Right cardiac atrium (tissue), 5 donors: ENCODE measurements at regions not wholly inside any gene's neighbourhood (a gene's known extent, or its start where the extent isn't known, plus 50 kb on each side); places are given as distances from the start of the nearest gene placed in this dataset.
A peak's percentile ranks its signal among the peaks of the same experiment; 100 is the strongest.

Experiments used
- ATAC-seq, 2 donors: fragments of 200-7000 bp; cut with Tn5 transposase; one replicate each; pipeline versions ENCODE4 v1.8.0 to v1.9.1; 2020; ENCODE audit warnings: moderate library complexity in 2 of 2, mild to moderate bottlenecking in 1 of 2
- DNase-seq, 3 donors: peaks; one replicate each; pipeline ENCODE4 v3.0.0-alpha.2; 2020
- H3K27ac ChIP-seq: one replicate; pipeline ENCODE4 v1.5.1; 2013; ENCODE audit warnings: mild to moderate bottlenecking, low read length, control low read depth, moderate library complexity
- H3K27me3 ChIP-seq: one replicate; pipeline ENCODE4 v1.6.1; 2013; ENCODE audit not compliant: control insufficient read depth, insufficient read depth
- H3K4me1 ChIP-seq: one replicate; pipeline ENCODE4 v1.6.1; 2013; ENCODE audit warnings: low read length; ENCODE audit not compliant: control insufficient read depth, insufficient read depth
- H3K4me3 ChIP-seq: one replicate; pipeline ENCODE4 v1.5.1; 2013; ENCODE audit warnings: low read length, control low read depth
- H3K9me3 ChIP-seq: one replicate; pipeline ENCODE4 v1.6.1; 2013; ENCODE audit warnings: low read length; ENCODE audit not compliant: control insufficient read depth
- WGBS: extraction: QIAGEN DNeasy Blood & Tissue Kit; methylation state at CpG from one replicate; pipeline ENCODE4 v1.1.7; 2013; 5-methylcytosine and 5-hydroxymethylcytosine counted together
- intact Hi-C, 4 donors: fragments of 100-400 bp; cut with DNase I; formaldehyde crosslinking; loops; one replicate each; pipeline versions ENCODE4 v1.11.0 to v1.14.0; 2022 to 2023
- donor health status: healthy with polysubstance abuse.
- donor health status: DM: no; HTN: yes; CAD: no.
- donor health status: DM: no; HTN: no; CAD: no.
- donor health status: DM: no; HTN: yes; CAD: no; lungs with severe emphysema.
- donor health status: DM: yes; HTN: yes; CAD: no.

GRCh38 chr2:62313449-62314227 lies 117.7 kb downstream of the B3GNT2 start:
- Histone ChIP-seq H3K27me3 (no peaks in the 10 kb centered on the region), H3K9me3 (no peaks in the 10 kb centered on the region), H3K4me3 (no peak overlapping the region), H3K4me1 (peaks cover 9% of the 10 kb centered on the region), H3K27ac (no peak overlapping the region)
- ATAC-seq (no peak), DNase-seq (no peak)
- intact Hi-C loops: no loop called here
- WGBS: 87% methylated on average over 3 of the region's 3 CpGs

DNA sequence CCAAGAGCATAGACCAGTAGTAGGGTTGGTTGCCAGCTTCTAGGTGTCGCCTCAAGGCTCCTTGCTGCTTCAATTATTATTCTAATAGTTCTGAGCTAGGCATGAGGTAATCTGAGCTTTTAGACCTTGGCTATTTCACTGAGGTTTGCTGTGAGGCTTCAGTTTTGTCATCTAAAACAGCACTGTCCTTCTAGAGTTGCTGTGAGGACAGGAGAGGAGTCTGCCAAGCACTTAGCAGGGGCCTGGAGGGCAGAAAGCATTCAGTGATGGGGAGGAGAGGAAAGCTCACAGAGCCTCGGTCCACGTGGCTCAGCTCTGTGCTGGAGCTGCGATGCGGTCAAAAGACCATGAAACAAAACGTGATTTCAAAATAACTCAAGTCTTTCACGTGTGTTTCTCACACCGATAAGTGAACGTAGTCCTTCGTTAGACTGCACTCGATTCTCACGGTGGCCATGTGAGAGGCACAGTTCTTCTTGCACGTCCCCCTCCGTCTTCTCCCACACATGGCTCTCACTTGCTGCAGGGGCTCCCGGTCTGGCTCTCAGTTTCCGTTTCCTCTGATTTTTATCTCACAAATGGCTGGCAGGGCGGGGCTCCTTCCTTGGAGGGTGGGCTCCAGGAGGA lies 113.7 kb downstream of the B3GNT2 start:
- Histone ChIP-seq H3K4me3 (no peak overlapping the region), H3K27ac (peak overlapping the region; percentile 66), H3K27me3 (no peaks in the 10 kb centered on the region), H3K4me1 (peaks cover 24% of the 10 kb centered on the region), H3K9me3 (no peaks in the 10 kb centered on the region)
- intact Hi-C loops: no loop called here
- ATAC-seq (peak; percentile 19 to 47), DNase-seq (peak in 1 of 3 donors; percentile 49)
- 14% methylated on average over 17 of the region's 17 CpGs for WGBS

DNA sequence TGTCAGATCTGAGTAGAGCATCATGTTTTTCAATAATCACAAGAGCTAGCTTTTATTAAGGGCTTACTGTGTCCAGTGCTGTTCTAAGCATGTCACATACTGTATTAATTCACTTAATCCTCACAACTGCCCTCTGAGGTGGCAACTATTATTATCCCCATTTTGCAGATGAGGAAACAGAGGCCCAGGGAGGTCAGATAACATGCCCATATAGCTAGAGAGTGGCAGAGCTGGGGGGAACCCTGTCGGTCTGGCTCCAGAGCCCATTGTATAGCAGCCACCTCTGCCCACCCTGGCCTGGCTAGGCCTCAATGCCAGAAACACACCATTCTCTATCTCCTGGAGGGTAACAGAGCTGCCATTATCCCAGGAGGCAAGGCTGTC lies 113.2 kb downstream of the B3GNT2 start:
- DNase-seq: no peak
- Histone ChIP-seq H3K4me3 (no peak overlapping the region), H3K27me3 (no peaks in the 10 kb centered on the region), H3K9me3 (no peaks in the 10 kb centered on the region), H3K4me1 (peaks cover 28% of the 10 kb centered on the region), H3K27ac (peak overlapping the region; percentile 66)
- ATAC-seq: no peak
- intact Hi-C loops: no loop called here
- WGBS: 91% methylated on average over 1 of the region's 1 CpG

DNA sequence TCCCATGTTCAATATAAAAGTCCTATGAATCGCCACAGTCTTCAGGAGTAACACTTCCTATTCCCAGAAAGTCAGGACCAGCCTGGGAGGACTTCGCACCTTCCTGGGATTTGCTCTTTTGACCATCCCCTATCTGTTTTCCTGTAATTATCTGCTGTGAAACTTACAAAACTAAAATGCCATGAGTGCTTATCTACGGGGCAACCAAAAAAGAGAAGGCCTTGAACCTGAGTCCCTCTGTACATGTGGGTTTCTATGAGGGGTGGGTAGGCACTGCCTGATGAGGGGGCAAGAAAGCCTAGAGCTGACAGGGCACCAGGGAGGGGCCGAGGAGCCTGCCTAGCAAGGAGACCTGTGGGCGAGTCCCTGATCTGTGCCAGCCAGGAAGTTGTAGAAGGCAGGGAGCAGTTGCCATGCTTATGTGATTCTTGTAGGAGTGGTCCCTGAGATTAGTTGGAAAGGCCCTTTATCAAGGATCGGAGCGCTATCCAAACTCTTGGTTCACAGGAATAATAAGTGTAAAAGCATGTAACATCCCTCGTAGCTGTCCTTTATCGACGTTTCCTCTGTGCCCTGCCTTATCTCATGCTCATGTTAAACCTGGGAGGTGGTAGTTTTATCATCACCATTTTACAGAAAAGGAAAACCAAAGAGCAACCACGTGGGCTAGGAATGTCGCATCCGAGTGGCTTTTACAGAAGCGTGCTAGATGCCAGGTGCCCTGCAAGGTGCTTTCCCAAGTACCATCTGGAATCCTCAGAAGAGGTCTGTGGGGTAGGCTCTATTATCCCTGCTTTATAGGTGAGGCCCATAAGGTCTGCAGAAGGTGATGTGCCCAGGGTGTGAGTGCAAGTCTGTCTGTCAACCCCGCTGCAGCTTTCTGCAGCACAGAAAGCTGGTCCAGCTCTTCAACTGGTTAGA lies 111.8 kb downstream of the B3GNT2 start:
- peak in 1 of 3 donors; percentile 50 for DNase-seq
- 69% methylated on average over 15 of the region's 15 CpGs for WGBS
- no peak overlapping the region for H3K27ac ChIP-seq

DNA sequence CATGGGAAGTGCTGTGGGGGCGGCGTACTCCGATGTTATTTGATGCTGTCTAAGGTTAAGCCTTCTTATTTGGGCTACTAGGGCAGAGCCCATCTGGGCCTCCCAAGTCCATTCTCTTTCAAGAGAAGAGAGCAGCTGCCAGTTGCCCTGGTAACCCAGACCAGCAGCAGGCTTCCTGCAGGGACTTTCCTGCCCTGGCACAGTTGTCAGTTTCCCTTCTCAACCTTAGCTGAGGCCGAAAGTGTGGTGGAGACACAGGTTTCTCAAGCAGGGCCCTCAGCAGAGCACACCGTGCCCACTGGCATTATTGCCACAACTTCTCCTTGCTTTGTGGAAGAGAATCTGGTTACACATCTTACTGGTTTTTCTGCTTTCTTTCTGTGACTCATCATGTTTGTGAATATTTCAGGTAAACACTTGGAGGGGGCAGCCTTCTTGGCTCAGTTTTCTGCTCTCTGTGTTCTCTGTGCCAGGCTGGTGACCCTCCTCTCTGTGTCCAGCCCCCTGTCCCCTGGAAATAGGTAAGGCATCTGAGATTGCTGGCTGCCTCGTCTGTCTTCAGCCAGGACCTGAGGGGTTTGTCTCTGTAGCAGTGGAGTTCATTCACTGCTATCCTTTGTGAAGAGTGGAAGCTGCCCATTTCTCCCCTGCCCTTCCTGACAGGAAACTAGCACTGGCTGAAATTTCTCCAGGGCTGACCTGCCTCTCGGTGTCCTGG lies 111.0 kb downstream of the B3GNT2 start:
- no peak overlapping the region for H3K27ac ChIP-seq
- H3K4me1 ChIP-seq: peaks cover 29% of the 10 kb centered on the region
- no peaks in the 10 kb centered on the region for H3K27me3 ChIP-seq
- H3K9me3 ChIP-seq: no peaks in the 10 kb centered on the region
- 71% methylated on average over 7 of the region's 7 CpGs for WGBS
- intact Hi-C loops: no loop called here
- no peak overlapping the region for H3K4me3 ChIP-seq
- DNase-seq (no peak), ATAC-seq (peak in 1 of 2 donors; percentile 48)

More for the DNA sequence above, 111.8 kb downstream of the B3GNT2 start:
- Histone ChIP-seq H3K9me3 (no peaks in the 10 kb centered on the region), H3K4me3 (no peak overlapping the region), H3K27me3 (no peaks in the 10 kb centered on the region), H3K4me1 (peaks cover 29% of the 10 kb centered on the region)
- intact Hi-C loops: no loop called here
- peak; percentile 24 to 32 for ATAC-seq

GRCh38 chr2:62305421-62306176 lies 109.7 kb downstream of the B3GNT2 start:
- intact Hi-C loops: no loop called here
- no peaks in the 10 kb centered on the region for H3K9me3 ChIP-seq
- peaks cover 29% of the 10 kb centered on the region for H3K4me1 ChIP-seq
- WGBS: 65% methylated on average over 12 of the region's 12 CpGs
- ATAC-seq: no peak
- peak in 1 of 3 donors; percentile 25 for DNase-seq
- H3K4me3 ChIP-seq: no peak overlapping the region
- no peaks in the 10 kb centered on the region for H3K27me3 ChIP-seq
- H3K27ac ChIP-seq: no peak overlapping the region

- Histone ChIP-seq H3K27me3 (no peaks in the 10 kb centered on the region), H3K27ac (peak overlapping the region; percentile 50), H3K4me3 (no peak overlapping the region), H3K4me1 (peaks cover 28% of the 10 kb centered on the region), H3K9me3 (no peaks in the 10 kb centered on the region)
- intact Hi-C loops: no loop called here
- ATAC-seq (peak; percentile 86 to 95), DNase-seq (peak; percentile 83 to 91 (median 88))
- WGBS: 52% methylated on average over 13 of the region's 13 CpGs
Observed at GRCh38 chr2:62304429-62305417, 108.8 kb downstream of the B3GNT2 start.

GRCh38 chr2:62303788-62304187 lies 107.9 kb downstream of the B3GNT2 start:
- intact Hi-C loops: no loop called here
- Histone ChIP-seq H3K4me1 (peaks cover 21% of the 10 kb centered on the region), H3K9me3 (no peaks in the 10 kb centered on the region), H3K27ac (no peak overlapping the region), H3K4me3 (no peak overlapping the region), H3K27me3 (no peaks in the 10 kb centered on the region)
- no peak for DNase-seq
- WGBS: 90% methylated on average over 3 of the region's 3 CpGs
- no peak for ATAC-seq

- no peak overlapping the region for H3K27ac ChIP-seq
- peaks cover 21% of the 10 kb centered on the region for H3K4me1 ChIP-seq
- no peaks in the 10 kb centered on the region for H3K9me3 ChIP-seq
- WGBS: 63% methylated on average over 6 of the region's 6 CpGs
- H3K27me3 ChIP-seq: no peaks in the 10 kb centered on the region
- no peak for ATAC-seq
- no peak overlapping the region for H3K4me3 ChIP-seq
- peak in 1 of 3 donors; percentile 32 for DNase-seq
- intact Hi-C loops: no loop called here
Observed at GRCh38 chr2:62302631-62303435, 106.9 kb downstream of the B3GNT2 start.
